ENCODE measurements at regions not wholly inside any gene's neighbourhood (a gene's known extent, or its start where the extent isn't known, plus 50 kb on each side); places are given as distances from the start of the nearest gene placed in this dataset.

DNA sequence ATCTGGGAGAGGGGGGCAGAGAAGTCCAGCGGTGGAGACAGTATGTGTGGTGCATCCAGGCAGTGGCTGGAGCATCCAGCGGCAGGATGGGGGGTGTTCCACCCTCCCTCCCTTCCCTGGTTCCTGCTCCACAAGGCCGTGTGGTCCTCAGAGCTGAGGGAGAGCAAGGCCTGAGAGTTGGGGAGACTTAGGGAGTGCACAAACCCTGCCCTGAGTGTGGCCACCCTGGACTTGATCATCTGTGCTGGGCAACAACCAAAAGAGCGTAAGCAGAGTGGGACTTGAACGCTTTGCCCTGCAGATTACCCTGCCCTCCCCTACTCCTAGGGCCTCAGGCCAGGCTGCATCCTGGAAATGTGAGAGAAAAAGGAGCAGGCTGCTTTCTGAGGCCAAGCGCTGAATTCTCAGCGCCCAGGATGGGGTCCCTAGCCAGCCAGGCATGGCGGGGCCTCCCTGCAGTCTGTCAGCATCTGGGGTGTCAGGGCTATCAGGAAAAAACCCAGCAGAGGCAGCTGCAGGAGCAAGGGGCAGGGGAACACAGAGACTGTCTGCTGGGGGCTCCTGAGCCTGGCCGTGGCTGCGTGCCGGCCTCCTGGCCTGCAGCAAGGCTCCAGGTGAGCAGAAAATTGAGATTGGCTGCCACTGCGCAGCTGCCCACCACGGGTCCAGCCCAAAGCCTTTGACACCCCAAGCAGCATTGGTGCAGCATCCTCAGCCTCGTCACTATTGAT lies 266.2 kb downstream of the NPHP4 start:
- Mint-ChIP-seq H3K27ac (no peak overlapping the region), H3K4me3 (no peak overlapping the region), H3K4me1 (ENCODE audit: low read depth) (peaks cover 3% of the 10 kb centered on the region), H3K9me3 (no peaks in the 10 kb centered on the region), H3K27me3 (peaks cover 6% of the 10 kb centered on the region), H3K36me3 (ENCODE audit: low read depth) (no peaks in the 10 kb centered on the region)
- DNase-seq = no peak

DNA sequence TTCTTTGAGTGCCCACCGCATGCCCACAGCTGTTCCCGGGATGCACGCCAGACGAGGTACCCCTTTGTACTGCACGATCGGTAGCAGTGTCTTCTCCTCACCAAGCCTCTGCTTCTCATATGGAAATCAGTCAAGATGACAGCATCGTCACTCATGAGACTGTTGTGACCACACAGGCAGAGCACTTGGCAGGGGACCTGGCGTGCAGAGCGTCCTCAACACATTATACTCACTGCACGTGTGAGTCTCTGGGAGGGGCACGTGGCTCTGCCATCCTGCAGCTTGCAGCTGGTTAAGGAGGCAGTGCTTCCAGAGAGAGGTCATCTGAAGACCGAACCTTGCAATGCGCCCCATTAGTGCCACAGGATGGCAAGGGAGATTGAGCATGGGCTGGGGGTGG lies 266.8 kb downstream of the NPHP4 start:
- no peaks in the 10 kb centered on the region for H3K36me3 Mint-ChIP-seq (ENCODE audit: low read depth)
- no peak for DNase-seq
- H3K9me3 Mint-ChIP-seq = no peaks in the 10 kb centered on the region
- peaks cover 3% of the 10 kb centered on the region for H3K4me1 Mint-ChIP-seq (ENCODE audit: low read depth)
- no peak overlapping the region for H3K27ac Mint-ChIP-seq
- peaks cover 6% of the 10 kb centered on the region for H3K27me3 Mint-ChIP-seq
- H3K4me3 Mint-ChIP-seq = no peak overlapping the region

DNA sequence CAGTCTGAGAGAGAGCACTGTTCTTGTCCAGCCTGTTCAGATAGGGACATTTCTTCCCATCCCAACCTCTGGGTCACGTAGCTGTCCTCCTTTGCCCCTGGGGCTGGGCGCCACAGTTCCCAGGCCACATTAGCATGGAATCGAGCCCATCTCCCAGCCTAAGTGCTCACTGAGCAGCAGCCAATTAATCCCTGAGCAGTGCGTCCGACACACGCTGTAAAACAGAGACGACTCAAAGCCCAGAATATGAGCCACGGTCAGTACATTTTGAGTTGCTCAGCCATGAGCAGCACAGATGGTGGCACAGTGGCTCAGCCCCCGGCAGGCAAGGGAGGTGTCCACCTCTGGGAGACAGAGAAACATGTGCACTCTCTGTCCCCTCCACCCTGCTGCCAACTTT lies 267.4 kb downstream of the NPHP4 start:
- H3K27me3 Mint-ChIP-seq = peaks cover 6% of the 10 kb centered on the region
- no peaks in the 10 kb centered on the region for H3K9me3 Mint-ChIP-seq
- no peak overlapping the region for H3K4me3 Mint-ChIP-seq
- no peak overlapping the region for H3K27ac Mint-ChIP-seq
- DNase-seq = no peak
- peaks cover 3% of the 10 kb centered on the region for H3K4me1 Mint-ChIP-seq (ENCODE audit: low read depth)
- H3K36me3 Mint-ChIP-seq (ENCODE audit: low read depth) = no peaks in the 10 kb centered on the region

DNA sequence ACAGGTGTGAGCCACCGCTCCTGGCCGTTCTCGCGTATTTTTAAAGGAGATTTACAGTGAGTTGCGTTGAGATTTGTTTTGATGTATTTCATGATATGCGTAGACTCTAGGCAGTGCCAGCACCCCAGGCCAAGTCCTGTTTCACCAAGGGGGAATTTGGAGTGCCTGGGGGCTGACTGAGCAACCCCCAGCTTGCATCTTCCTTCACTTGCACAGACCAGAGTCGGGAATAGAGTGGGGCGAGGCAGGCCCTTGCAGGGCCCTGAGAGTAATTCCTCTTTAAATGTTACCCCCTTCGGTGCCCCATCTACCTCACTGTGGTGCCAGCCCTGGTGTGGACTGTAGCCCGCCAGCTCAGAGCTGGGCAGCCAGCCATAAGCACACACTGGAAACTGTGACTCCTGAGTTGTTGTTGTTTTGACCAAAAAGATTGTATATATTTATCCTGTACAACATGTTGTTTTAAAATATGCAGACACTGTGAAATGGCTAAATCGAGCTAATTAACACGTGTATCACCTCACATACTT lies 269.5 kb downstream of the NPHP4 start:
- H3K9me3 Mint-ChIP-seq = no peaks in the 10 kb centered on the region
- H3K4me1 Mint-ChIP-seq (ENCODE audit: low read depth) = peaks cover 2% of the 10 kb centered on the region
- peaks cover 6% of the 10 kb centered on the region for H3K27me3 Mint-ChIP-seq
- no peak overlapping the region for H3K27ac Mint-ChIP-seq
- no peak for DNase-seq
- no peak overlapping the region for H3K4me3 Mint-ChIP-seq
- no peaks in the 10 kb centered on the region for H3K36me3 Mint-ChIP-seq (ENCODE audit: low read depth)

- Mint-ChIP-seq H3K9me3 (no peaks in the 10 kb centered on the region), H3K4me3 (no peak overlapping the region), H3K27ac (no peak overlapping the region), H3K4me1 (ENCODE audit: low read depth) (no peaks in the 10 kb centered on the region), H3K36me3 (ENCODE audit: low read depth) (no peaks in the 10 kb centered on the region), H3K27me3 (peaks cover 11% of the 10 kb centered on the region)
- DNase-seq = no peak
These were observed 270.5 kb downstream of the NPHP4 start for GRCh38 chr1:5721634-5722215.

DNA sequence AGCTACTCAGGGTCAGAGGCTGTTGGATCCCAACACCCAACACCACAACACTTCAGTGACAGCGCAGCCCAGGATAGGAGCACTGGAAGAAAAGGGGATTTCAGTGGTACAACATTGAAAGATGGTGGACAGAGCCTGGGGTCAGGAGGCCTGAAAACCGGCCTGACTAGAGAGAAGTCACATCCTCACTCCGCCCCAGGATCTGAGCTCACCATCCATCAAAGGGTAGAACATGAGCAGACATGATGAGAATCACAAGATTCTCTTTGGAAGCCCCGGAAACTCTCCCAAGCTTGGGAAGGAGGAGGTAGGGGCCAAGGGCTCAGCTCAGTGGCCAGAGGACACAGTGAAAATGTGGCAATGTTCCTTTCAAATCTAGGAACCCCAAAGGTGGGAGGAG lies 271.3 kb downstream of the NPHP4 start:
- no peak overlapping the region for H3K4me3 Mint-ChIP-seq
- H3K9me3 Mint-ChIP-seq = no peaks in the 10 kb centered on the region
- no peak for DNase-seq
- H3K27me3 Mint-ChIP-seq = peaks cover 18% of the 10 kb centered on the region
- H3K27ac Mint-ChIP-seq = no peak overlapping the region
- H3K36me3 Mint-ChIP-seq (ENCODE audit: low read depth) = no peaks in the 10 kb centered on the region
- H3K4me1 Mint-ChIP-seq (ENCODE audit: low read depth) = no peaks in the 10 kb centered on the region

DNA sequence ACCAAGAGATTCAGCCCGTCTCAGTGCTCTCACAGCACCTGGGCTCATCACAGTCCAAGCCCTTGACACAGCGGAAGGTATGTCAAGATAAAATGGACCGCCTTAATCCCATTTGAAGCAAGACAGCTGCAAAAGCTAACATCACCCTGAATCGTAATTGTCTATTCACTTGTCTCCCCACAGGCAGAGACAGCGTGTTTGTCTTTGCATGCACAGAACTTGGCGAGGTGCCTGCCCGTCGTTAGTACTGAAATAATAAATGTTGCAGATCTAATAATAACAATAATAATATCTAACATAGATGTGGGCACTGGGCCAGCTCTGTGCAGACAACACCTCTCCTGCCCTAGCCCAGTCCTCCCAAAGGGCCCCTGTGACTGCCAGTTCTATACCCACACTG lies 271.7 kb downstream of the NPHP4 start:
- Mint-ChIP-seq H3K27ac (no peak overlapping the region), H3K4me3 (no peak overlapping the region), H3K36me3 (ENCODE audit: low read depth) (no peaks in the 10 kb centered on the region), H3K27me3 (peaks cover 21% of the 10 kb centered on the region), H3K9me3 (peaks cover 2% of the 10 kb centered on the region), H3K4me1 (ENCODE audit: low read depth) (no peaks in the 10 kb centered on the region)
- no peak for DNase-seq

- Mint-ChIP-seq H3K27ac (no peak overlapping the region), H3K4me3 (no peak overlapping the region), H3K9me3 (peaks cover 4% of the 10 kb centered on the region)
These were observed 272.2 kb downstream of the NPHP4 start for GRCh38 chr1:5720045-5720444.

GRCh38 chr1:5718831-5719632 lies 273.2 kb downstream of the NPHP4 start:
- Mint-ChIP-seq H3K9me3 (peaks cover 4% of the 10 kb centered on the region), H3K36me3 (ENCODE audit: low read depth) (no peaks in the 10 kb centered on the region), H3K4me3 (no peak overlapping the region), H3K27me3 (peaks cover 23% of the 10 kb centered on the region), H3K27ac (no peak overlapping the region), H3K4me1 (ENCODE audit: low read depth) (no peaks in the 10 kb centered on the region)
- DNase-seq = no peak

More at GRCh38 chr1:5720045-5720444, 272.2 kb downstream of the NPHP4 start:
- no peak for DNase-seq
- Mint-ChIP-seq H3K27me3 (peaks cover 22% of the 10 kb centered on the region), H3K36me3 (ENCODE audit: low read depth) (no peaks in the 10 kb centered on the region), H3K4me1 (ENCODE audit: low read depth) (no peaks in the 10 kb centered on the region)

- DNase-seq = no peak
- Mint-ChIP-seq H3K36me3 (ENCODE audit: low read depth) (no peaks in the 10 kb centered on the region), H3K27ac (no peak overlapping the region), H3K4me3 (no peak overlapping the region), H3K27me3 (peaks cover 23% of the 10 kb centered on the region), H3K4me1 (ENCODE audit: low read depth) (no peaks in the 10 kb centered on the region), H3K9me3 (peaks cover 4% of the 10 kb centered on the region)
These were observed 275.1 kb downstream of the NPHP4 start for GRCh38 chr1:5717031-5717682.

DNA sequence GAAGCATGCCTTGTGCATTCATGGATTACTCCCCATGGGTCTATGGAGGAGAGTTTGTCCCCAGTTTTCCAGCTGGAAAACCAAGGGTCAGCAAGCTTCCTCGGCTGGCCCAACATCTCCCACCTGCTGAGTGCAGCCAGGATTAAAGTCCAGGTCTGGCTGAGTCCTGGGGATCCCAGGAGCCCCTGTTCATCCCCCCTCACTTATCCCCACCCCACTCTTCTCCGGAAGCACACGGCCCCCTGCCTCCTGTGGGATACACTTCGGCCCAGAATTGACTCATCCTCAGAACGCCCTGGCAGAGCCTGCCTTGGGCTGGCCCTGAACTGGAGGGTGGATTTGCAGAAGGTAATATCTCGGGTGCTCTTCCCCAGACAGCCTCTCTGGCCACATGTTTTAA lies 276.1 kb downstream of the NPHP4 start:
- H3K27me3 Mint-ChIP-seq = peaks cover 23% of the 10 kb centered on the region

GRCh38 chr1:5713101-5714010 lies 278.9 kb downstream of the NPHP4 start:
- H3K9me3 Mint-ChIP-seq = peaks cover 4% of the 10 kb centered on the region
- H3K4me3 Mint-ChIP-seq = no peak overlapping the region
- no peak for DNase-seq
- H3K4me1 Mint-ChIP-seq (ENCODE audit: low read depth) = no peaks in the 10 kb centered on the region
- H3K27ac Mint-ChIP-seq = no peak overlapping the region
- no peaks in the 10 kb centered on the region for H3K36me3 Mint-ChIP-seq (ENCODE audit: low read depth)
- peaks cover 20% of the 10 kb centered on the region for H3K27me3 Mint-ChIP-seq

More for the DNA sequence above, 276.1 kb downstream of the NPHP4 start:
- no peaks in the 10 kb centered on the region for H3K36me3 Mint-ChIP-seq (ENCODE audit: low read depth)
- H3K4me3 Mint-ChIP-seq = no peak overlapping the region
- no peak overlapping the region for H3K27ac Mint-ChIP-seq
- DNase-seq = no peak
- H3K4me1 Mint-ChIP-seq (ENCODE audit: low read depth) = no peaks in the 10 kb centered on the region
- H3K9me3 Mint-ChIP-seq = peaks cover 4% of the 10 kb centered on the region

DNA sequence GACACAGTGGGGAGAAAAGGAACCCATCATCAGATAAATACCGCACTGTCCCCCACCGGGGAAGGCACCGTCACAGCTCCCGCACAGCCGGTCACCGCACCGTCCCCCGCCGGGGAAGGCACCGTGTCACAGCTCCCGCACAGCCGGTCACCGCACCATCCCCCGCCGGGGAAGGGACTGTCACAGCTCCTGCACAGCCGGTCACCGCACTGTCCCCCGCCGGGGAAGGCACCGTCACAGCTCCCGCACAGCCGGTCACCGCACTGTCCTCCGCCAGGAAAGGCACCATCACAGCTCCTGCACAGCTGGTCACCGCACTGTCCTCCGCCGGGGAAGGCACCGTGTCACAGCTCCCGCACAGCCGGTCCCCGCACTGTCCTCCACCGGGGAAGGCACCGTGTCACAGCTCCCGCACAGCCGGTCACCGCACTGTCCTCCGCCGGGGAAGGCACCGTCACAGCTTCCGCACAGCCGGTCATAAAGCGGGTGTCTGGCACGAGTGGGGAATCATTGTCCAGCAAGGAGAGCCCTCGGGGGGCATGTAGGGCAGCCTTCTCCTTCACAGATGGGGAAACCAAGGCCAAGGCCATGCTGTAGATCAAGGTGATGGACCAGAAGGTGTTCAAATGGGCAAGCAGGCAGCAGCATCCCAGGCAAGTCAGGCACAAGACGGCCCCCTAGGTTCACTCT lies 280.1 kb downstream of the NPHP4 start:
- H3K27me3 Mint-ChIP-seq = peaks cover 16% of the 10 kb centered on the region
- H3K9me3 Mint-ChIP-seq = peaks cover 4% of the 10 kb centered on the region
- no peak overlapping the region for H3K4me3 Mint-ChIP-seq
- no peaks in the 10 kb centered on the region for H3K36me3 Mint-ChIP-seq (ENCODE audit: low read depth)
- no peak for DNase-seq
- H3K27ac Mint-ChIP-seq = no peak overlapping the region
- H3K4me1 Mint-ChIP-seq (ENCODE audit: low read depth) = no peaks in the 10 kb centered on the region

Data from activated T-cell treated with anti-CD3 and anti-CD28 coated beads, Interleukin-2, amount 50 U/mL, for 24 hours (primary cell).